ENCODE measurements at regions not wholly inside any gene's neighbourhood (a gene's known extent, or its start where the extent isn't known, plus 50 kb on each side); places are given as distances from the start of the nearest gene placed in this dataset.

GRCh38 chrX:6930307-6930849, 217.1 kb upstream of the STS start:
- TF ChIP-seq CTCF (IDR thresholded peaks at IDR 0.05) (no peak), POLR2A (IDR thresholded peaks at IDR 0.05) (no peak)

All from adrenal gland (tissue), 5 donors.